ENCODE measurements at regions not wholly inside any gene's neighbourhood (a gene's known extent, or its start where the extent isn't known, plus 50 kb on each side); places are given as distances from the start of the nearest gene placed in this dataset.

GRCh38 chr5:3481175-3481574 is 114.5 kb upstream of the IRX1 start:
- H3K27me3 Mint-ChIP-seq (ENCODE audit: low read depth in 3 of 3): peaks cover 0 to 4% (median 0%) of the 10 kb centered on the region in 3 donors

GRCh38 chr5:3475674-3476073 is 120.0 kb upstream of the IRX1 start:
- Mint-ChIP-seq H3K4me3 (no peak overlapping the region), H3K27me3 (ENCODE audit: low read depth in 3 of 3) (peaks cover 0 to 1% (median 0%) of the 10 kb centered on the region in 3 donors), H3K9me3 (peaks cover 0 to 4% (median 2%) of the 10 kb centered on the region in 7 donors), H3K27ac (no peak overlapping the region), H3K4me1 (no peaks in the 10 kb centered on the region), H3K36me3 (no peaks in the 10 kb centered on the region)
- Histone ChIP-seq H3K9me3 (replicated peaks in 1 of 2; ENCODE audit: control insufficient read depth in 1 of 2, insufficient read depth in 1 of 2, low read length in 2 of 2) (peaks cover 0 to 3% of the 10 kb centered on the region in 2 donors), H3K9ac (ENCODE audit: insufficient read depth, low read length, poor library complexity, severe bottlenecking) (no peak overlapping the region), H3K79me2 (ENCODE audit: insufficient read depth, low read length) (no peaks in the 10 kb centered on the region), H3K4me1 (ENCODE audit: control insufficient read depth in 1 of 2, insufficient read depth in 2 of 2, low read length in 2 of 2) (no peaks in the 10 kb centered on the region), H3K27me3 (ENCODE audit: control insufficient read depth in 2 of 2, insufficient read depth in 2 of 2, low read length in 2 of 2) (no peaks in the 10 kb centered on the region), H2AFZ (ENCODE audit: insufficient read depth, low read depth, low read length, poor library complexity, severe bottlenecking) (no peak overlapping the region), H3K36me3 (replicated peaks in 1 of 2; ENCODE audit: control insufficient read depth in 1 of 2, insufficient read depth in 2 of 2, low read length in 2 of 2) (no peaks in the 10 kb centered on the region), H3K4me3 (replicated peaks in 1 of 3; ENCODE audit: low read depth in 2 of 3, low read length in 3 of 3) (no peak overlapping the region), H3K4me2 (replicated peaks; ENCODE audit: extremely low read depth, low read length, poor library complexity, severe bottlenecking) (no peak overlapping the region), H3K27ac (ENCODE audit: low read depth in 1 of 2, low read length in 2 of 2) (no peak overlapping the region), H4K20me1 (ENCODE audit: insufficient read depth, low read length) (no peaks in the 10 kb centered on the region)
- no peak for TF ChIP-seq CTCF (IDR thresholded peaks at IDR 0.05)
- intact Hi-C loops (cut with micrococcal nuclease): no loop called here
- DNase-seq: no peak
- 83% methylated on average over 1 of the region's 1 CpG for WGBS (ENCODE audit: insufficient coverage)

More at GRCh38 chr5:3481175-3481574, 114.5 kb upstream of the IRX1 start:
- H3K9me3 ChIP-seq (replicated peaks in 1 of 2; ENCODE audit: control insufficient read depth in 1 of 2, insufficient read depth in 1 of 2, low read length in 2 of 2): peaks cover 11% of the 10 kb centered on the region in 2 donors
- H3K9me3 Mint-ChIP-seq: peaks cover 3 to 16% (median 6%) of the 10 kb centered on the region in 7 donors
- no peaks in the 10 kb centered on the region for H3K4me1 Mint-ChIP-seq
- intact Hi-C loops (cut with micrococcal nuclease): no loop called here
- no peak overlapping the region for H2AFZ ChIP-seq (ENCODE audit: insufficient read depth, low read depth, low read length, poor library complexity, severe bottlenecking)
- H3K27me3 ChIP-seq (ENCODE audit: control insufficient read depth in 2 of 2, insufficient read depth in 2 of 2, low read length in 2 of 2): no peaks in the 10 kb centered on the region
- no peak overlapping the region for H3K4me2 ChIP-seq (replicated peaks; ENCODE audit: extremely low read depth, low read length, poor library complexity, severe bottlenecking)
- H3K4me1 ChIP-seq (ENCODE audit: control insufficient read depth in 1 of 2, insufficient read depth in 2 of 2, low read length in 2 of 2): no peaks in the 10 kb centered on the region
- no peaks in the 10 kb centered on the region for H3K36me3 ChIP-seq (replicated peaks in 1 of 2; ENCODE audit: control insufficient read depth in 1 of 2, insufficient read depth in 2 of 2, low read length in 2 of 2)
- H4K20me1 ChIP-seq (ENCODE audit: insufficient read depth, low read length): no peaks in the 10 kb centered on the region
- TF ChIP-seq CTCF (IDR thresholded peaks at IDR 0.05): no peak
- no peak overlapping the region for H3K4me3 Mint-ChIP-seq
- H3K27ac ChIP-seq (ENCODE audit: low read depth in 1 of 2, low read length in 2 of 2): no peak overlapping the region
- DNase-seq: no peak
- H3K36me3 Mint-ChIP-seq: no peaks in the 10 kb centered on the region
- H3K9ac ChIP-seq (ENCODE audit: insufficient read depth, low read length, poor library complexity, severe bottlenecking): no peak overlapping the region
- H3K27ac Mint-ChIP-seq: no peak overlapping the region
- H3K79me2 ChIP-seq (ENCODE audit: insufficient read depth, low read length): no peaks in the 10 kb centered on the region
- no peak overlapping the region for H3K4me3 ChIP-seq (replicated peaks in 1 of 3; ENCODE audit: low read depth in 2 of 3, low read length in 3 of 3)
- 59% methylated on average over 3 of the region's 3 CpGs for WGBS (ENCODE audit: insufficient coverage)
